ENCODE measurements at regions not wholly inside any gene's neighbourhood (a gene's known extent, or its start where the extent isn't known, plus 50 kb on each side); places are given as distances from the start of the nearest gene placed in this dataset.
A peak's percentile ranks its signal among the peaks of the same experiment; 100 is the strongest.

DNA sequence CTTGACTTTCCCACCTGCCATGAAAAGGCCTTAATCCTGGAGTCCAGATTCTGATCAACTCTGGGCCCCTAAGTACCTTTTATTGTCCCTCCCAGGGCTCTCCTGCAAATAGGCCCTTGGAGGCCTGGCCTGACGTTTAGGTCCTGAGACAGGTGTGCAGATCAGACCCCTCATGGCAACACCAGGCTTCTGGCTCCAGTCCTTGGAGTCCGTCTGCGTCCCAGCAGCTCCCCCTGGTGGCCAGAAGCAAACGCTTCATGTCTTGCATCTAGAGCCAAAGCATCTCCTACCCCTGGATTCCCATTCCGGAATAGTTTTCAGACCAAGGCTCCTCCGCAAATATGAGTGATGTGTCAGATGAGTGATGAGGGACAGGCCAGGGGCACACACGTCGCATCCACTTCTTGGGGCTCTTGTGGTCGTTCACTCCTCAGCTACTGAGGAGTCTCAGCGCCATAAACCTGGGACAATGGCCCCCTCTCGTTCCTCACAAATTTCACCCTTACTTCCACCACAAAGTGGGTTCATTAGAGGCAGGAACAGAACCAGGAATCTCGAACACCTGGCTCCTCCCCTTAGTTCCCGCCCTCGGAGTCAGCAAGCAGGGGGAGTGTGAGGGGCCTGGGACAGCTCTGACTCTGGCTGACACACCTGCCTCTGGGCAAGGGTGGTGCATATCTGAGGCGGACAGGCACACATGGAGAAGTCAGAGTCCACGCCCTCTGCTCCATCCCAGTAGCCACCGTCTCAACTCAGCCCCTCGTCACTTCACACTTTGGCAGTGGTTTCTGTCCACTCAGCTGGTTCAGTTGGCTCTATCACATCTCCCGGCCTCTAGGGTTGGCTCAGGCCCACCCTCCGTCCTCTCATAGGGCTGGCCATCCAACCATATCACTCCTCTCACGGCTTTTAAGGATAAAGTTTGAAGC is 77.9 kb upstream of the PWP1 start:
- TF ChIP-seq, protein P1, sequence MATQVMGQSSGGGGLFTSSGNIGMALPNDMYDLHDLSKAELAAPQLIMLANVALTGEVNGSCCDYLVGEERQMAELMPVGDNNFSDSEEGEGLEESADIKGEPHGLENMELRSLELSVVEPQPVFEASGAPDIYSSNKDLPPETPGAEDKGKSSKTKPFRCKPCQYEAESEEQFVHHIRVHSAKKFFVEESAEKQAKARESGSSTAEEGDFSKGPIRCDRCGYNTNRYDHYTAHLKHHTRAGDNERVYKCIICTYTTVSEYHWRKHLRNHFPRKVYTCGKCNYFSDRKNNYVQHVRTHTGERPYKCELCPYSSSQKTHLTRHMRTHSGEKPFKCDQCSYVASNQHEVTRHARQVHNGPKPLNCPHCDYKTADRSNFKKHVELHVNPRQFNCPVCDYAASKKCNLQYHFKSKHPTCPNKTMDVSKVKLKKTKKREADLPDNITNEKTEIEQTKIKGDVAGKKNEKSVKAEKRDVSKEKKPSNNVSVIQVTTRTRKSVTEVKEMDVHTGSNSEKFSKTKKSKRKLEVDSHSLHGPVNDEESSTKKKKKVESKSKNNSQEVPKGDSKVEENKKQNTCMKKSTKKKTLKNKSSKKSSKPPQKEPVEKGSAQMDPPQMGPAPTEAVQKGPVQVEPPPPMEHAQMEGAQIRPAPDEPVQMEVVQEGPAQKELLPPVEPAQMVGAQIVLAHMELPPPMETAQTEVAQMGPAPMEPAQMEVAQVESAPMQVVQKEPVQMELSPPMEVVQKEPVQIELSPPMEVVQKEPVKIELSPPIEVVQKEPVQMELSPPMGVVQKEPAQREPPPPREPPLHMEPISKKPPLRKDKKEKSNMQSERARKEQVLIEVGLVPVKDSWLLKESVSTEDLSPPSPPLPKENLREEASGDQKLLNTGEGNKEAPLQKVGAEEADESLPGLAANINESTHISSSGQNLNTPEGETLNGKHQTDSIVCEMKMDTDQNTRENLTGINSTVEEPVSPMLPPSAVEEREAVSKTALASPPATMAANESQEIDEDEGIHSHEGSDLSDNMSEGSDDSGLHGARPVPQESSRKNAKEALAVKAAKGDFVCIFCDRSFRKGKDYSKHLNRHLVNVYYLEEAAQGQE (IDR thresholded peaks at IDR 0.05; ENCODE audit: insufficient read depth in 1 of 2, low read depth in 2 of 2, low read length in 2 of 2) = no peak
- peak; percentile 15 for TF ChIP-seq FOXP2 (optimal IDR thresholded peaks at IDR 0.05; ENCODE audit: borderline replicate concordance, extremely low read depth, extremely low read length, insufficient read depth)

DNA sequence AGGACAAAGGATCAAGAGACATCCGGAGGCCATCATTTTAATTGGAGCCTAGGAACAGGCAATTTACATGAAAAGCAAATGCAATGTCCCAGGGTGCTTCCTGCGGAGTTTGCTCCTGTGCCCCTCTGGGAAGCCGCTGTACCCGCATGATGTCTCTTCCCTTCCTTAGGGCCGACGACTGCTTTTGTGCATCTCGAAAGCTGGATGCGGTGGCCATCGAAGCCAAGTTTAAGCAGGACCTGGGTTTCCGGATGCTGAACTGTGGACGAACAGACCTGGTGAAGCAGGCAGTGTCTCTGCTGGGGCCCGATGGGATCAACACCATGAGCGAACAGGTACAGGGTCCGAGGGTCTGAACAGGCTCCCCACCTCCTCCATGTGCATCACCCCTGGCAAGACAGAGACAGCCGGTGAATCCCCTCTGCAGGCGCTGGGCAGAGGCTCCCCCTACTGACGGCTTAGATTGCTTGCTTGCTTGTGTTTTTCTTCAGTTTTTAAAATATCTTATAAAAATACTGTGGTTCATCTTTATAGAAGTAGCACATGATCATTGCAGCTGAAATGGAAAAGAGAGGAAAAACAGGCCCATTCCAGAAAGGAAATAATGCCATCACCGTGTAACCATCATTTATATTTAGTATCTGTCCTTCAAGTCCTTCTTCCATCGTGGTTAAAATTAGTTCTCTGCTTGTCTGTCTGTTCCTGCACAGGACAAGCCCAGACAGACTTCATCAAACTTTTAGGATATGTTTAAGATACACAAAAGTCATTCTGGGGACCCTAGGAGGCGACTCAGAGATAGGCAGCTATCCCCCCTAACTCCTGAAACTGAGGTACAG is 75.4 kb upstream of the PWP1 start:
- TF ChIP-seq FOXP2 (optimal IDR thresholded peaks at IDR 0.05; ENCODE audit: borderline replicate concordance, extremely low read depth, extremely low read length, insufficient read depth) (no peak), POLR2AphosphoS5 (IDR thresholded peaks at IDR 0.05; ENCODE audit: low read depth, low read length) (no peak), SIN3A (IDR thresholded peaks at IDR 0.05; ENCODE audit: borderline replicate concordance, insufficient read depth, low read length) (no peak), TAF1 (IDR thresholded peaks at IDR 0.05; ENCODE audit: borderline replicate concordance, insufficient read depth, low read length) (no peak)

DNA sequence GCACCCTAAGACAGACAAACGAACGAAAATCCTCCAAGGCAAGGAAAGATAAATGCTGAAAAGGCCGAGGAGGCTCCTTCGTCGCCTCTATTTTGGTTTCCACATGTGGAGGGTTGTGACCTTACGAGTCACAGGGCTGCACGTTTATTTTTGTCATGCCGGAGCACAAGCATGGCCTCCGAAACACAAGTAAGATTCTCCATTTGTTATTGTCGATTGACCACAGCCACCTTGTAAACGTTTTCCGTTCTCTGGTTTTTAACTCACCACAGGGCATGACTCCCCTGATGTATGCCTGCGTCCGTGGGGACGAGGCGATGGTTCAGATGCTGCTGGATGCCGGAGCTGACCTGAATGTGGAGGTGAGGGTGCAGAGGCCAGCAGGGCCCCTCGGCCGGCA is 73.1 kb upstream of the PWP1 start:
- TF ChIP-seq TAF1 (IDR thresholded peaks at IDR 0.05; ENCODE audit: borderline replicate concordance, insufficient read depth, low read length) (no peak), POLR2AphosphoS5 (IDR thresholded peaks at IDR 0.05; ENCODE audit: low read depth, low read length) (no peak), FOXP2 (optimal IDR thresholded peaks at IDR 0.05; ENCODE audit: borderline replicate concordance, extremely low read depth, extremely low read length, insufficient read depth) (no peak), SIN3A (IDR thresholded peaks at IDR 0.05; ENCODE audit: borderline replicate concordance, insufficient read depth, low read length) (no peak)

DNA sequence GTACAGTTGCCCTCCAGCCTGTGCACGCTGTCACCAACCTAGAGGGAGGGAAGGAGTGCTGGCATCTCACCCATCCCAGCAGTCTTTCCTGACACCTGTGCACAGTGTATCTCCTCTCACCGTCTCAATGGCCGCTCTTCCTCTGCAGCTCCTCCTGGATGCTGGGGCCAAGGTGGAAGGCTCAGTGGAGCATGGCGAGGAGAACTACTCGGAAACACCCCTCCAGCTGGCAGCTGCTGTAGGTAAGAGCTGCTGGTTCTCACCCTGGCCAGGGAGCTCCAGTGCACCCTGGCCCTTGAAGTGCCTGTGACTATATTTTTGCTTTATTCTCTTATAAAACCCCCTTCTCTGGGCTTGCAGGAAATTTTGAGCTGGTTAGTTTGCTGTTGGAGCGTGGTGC is 68.7 kb upstream of the PWP1 start:
- TF ChIP-seq POLR2AphosphoS5 (IDR thresholded peaks at IDR 0.05; ENCODE audit: low read depth, low read length) = no peak
- TF ChIP-seq SIN3A (IDR thresholded peaks at IDR 0.05; ENCODE audit: borderline replicate concordance, insufficient read depth, low read length) = no peak
- TF ChIP-seq FOXP2 (optimal IDR thresholded peaks at IDR 0.05; ENCODE audit: borderline replicate concordance, extremely low read depth, extremely low read length, insufficient read depth) = no peak
- TF ChIP-seq, protein P1 (IDR thresholded peaks at IDR 0.05; ENCODE audit: insufficient read depth in 1 of 2, low read depth in 2 of 2, low read length in 2 of 2) = no peak
- TF ChIP-seq TAF1 (IDR thresholded peaks at IDR 0.05; ENCODE audit: borderline replicate concordance, insufficient read depth, low read length) = no peak

DNA sequence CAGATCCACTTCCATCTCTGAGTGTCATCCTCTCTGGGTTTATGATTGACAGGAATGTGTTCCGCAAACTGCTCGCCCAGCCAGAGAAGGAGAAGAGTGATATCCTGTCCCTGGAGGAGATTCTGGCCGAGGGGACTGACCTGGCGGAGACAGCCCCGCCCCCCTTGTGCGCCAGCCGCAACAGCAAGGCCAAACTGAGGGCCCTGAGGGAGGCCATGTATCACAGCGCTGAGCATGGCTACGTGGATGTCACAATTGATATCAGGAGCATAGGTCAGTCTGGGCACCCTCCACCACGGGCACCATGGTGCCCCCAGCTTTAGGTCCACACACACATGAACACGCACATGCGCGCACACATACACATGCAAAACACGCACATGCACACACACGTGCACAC is 67.5 kb upstream of the PWP1 start:
- TF ChIP-seq FOXP2 (optimal IDR thresholded peaks at IDR 0.05; ENCODE audit: borderline replicate concordance, extremely low read depth, extremely low read length, insufficient read depth) (no peak), SIN3A (IDR thresholded peaks at IDR 0.05; ENCODE audit: borderline replicate concordance, insufficient read depth, low read length) (no peak), POLR2AphosphoS5 (IDR thresholded peaks at IDR 0.05; ENCODE audit: low read depth, low read length) (no peak), TAF1 (IDR thresholded peaks at IDR 0.05; ENCODE audit: borderline replicate concordance, insufficient read depth, low read length) (no peak)
- TF ChIP-seq, protein P1 (IDR thresholded peaks at IDR 0.05; ENCODE audit: insufficient read depth in 1 of 2, low read depth in 2 of 2, low read length in 2 of 2) = no peak
